CD14-positive monocyte (primary cell): ENCODE measurements at regions not wholly inside any gene's neighbourhood (a gene's known extent, or its start where the extent isn't known, plus 50 kb on each side); places are given as distances from the start of the nearest gene placed in this dataset.

Experiments
- DNase-seq, 3 donors: peaks; one replicate each; pipeline ENCODE4 v3.0.0-alpha.2; 2011 to 2022
- H2AFZ ChIP-seq: 2 replicates; pipeline ENCODE4 v1.6.0; 2012; ENCODE audit warnings: mild to moderate bottlenecking, low read depth, low read length, inconsistent platforms; ENCODE audit not compliant: insufficient read depth, poor library complexity, severe bottlenecking
- H3K27ac ChIP-seq, 2 donors: 1 replicate in 1 of 2; 2 replicates in 1 of 2; pipeline ENCODE4 v1.5.1; 2012 to 2013; ENCODE audit warnings: low read length in 2 of 2, control low read depth in 1 of 2, inconsistent platforms in 1 of 2, low read depth in 1 of 2, mild to moderate bottlenecking in 1 of 2
- H3K27me3 ChIP-seq, 2 donors: one replicate each; pipeline versions ENCODE4 v1.6.0 to v1.6.1; 2011 to 2013; ENCODE audit warnings: low read length in 2 of 2; ENCODE audit not compliant: control insufficient read depth in 2 of 2, insufficient read depth in 2 of 2
- H3K36me3 ChIP-seq, 2 donors: replicated peaks in 1 of 2; 1 replicate in 1 of 2; 2 replicates in 1 of 2; pipeline versions ENCODE4 v1.5.1 to v1.6.1; 2012 to 2013; ENCODE audit warnings: low read length in 2 of 2, control low read depth in 1 of 2, inconsistent platforms in 1 of 2, mild to moderate bottlenecking in 1 of 2; ENCODE audit not compliant: insufficient read depth in 2 of 2, control insufficient read depth in 1 of 2
- H3K4me1 ChIP-seq, 2 donors: 1 replicate in 1 of 2; 2 replicates in 1 of 2; pipeline versions ENCODE4 v1.5.1 to v1.6.1; 2012 to 2013; ENCODE audit warnings: low read length in 2 of 2, control low read depth in 1 of 2, inconsistent platforms in 1 of 2, mild to moderate bottlenecking in 1 of 2, moderate library complexity in 1 of 2; ENCODE audit not compliant: insufficient read depth in 2 of 2, control insufficient read depth in 1 of 2
- H3K4me2 ChIP-seq: replicated peaks from 2 replicates; pipeline ENCODE3; 2012; ENCODE audit warnings: low read length, moderate library complexity, mild to moderate bottlenecking; ENCODE audit not compliant: poor library complexity, severe bottlenecking; ENCODE audit errors: extremely low read depth
- H3K4me3 ChIP-seq, 3 experiments: fragments of 200-600 bp in 1 of 3; sonication (generic) in 1 of 3; replicated peaks in 1 of 3; 1 replicate in 2 of 3; 2 replicates in 1 of 3; pipeline ENCODE4 v1.5.1; 2011 to 2013; ENCODE audit warnings: low read length in 3 of 3, mild to moderate bottlenecking in 3 of 3, control low read depth in 2 of 3, low read depth in 2 of 3, inconsistent platforms in 1 of 3, moderate library complexity in 1 of 3
- H3K79me2 ChIP-seq: 2 replicates; pipeline ENCODE4 v1.6.0; 2012; ENCODE audit warnings: mild to moderate bottlenecking, control low read depth, inconsistent platforms, low read length, moderate library complexity; ENCODE audit not compliant: insufficient read depth
- H3K9ac ChIP-seq: 2 replicates; pipeline ENCODE4 v1.6.0; 2017; ENCODE audit warnings: low read length, mild to moderate bottlenecking; ENCODE audit not compliant: insufficient read depth, poor library complexity, severe bottlenecking
- H3K9me3 ChIP-seq, 2 donors: replicated peaks in 1 of 2; 1 replicate in 1 of 2; 2 replicates in 1 of 2; pipeline versions ENCODE4 v1.5.1 to v1.6.1; 2012 to 2013; ENCODE audit warnings: low read length in 2 of 2, control low read depth in 1 of 2; ENCODE audit not compliant: control insufficient read depth in 1 of 2, insufficient read depth in 1 of 2
- H4K20me1 ChIP-seq: 2 replicates; pipeline ENCODE4 v1.6.0; 2012; ENCODE audit warnings: mild to moderate bottlenecking, low read length, control low read depth, moderate library complexity; ENCODE audit not compliant: insufficient read depth
- H3K27ac Mint-ChIP-seq, 7 donors: one replicate each; pipeline ENCODE4 v1.8.0; 2020; ENCODE audit warnings: mild to moderate bottlenecking in 7 of 7, mixed read lengths in 7 of 7, moderate library complexity in 6 of 7, inconsistent platforms in 2 of 7
- H3K27me3 Mint-ChIP-seq, 3 donors: one replicate each; pipeline ENCODE4 v1.8.0; 2021 to 2022; ENCODE audit warnings: low read depth in 3 of 3, mild to moderate bottlenecking in 3 of 3, mixed read lengths in 3 of 3, moderate library complexity in 3 of 3, inconsistent platforms in 1 of 3
- H3K36me3 Mint-ChIP-seq, 2 donors: one replicate each; pipeline ENCODE4 v1.8.0; 2020; ENCODE audit warnings: mixed read lengths in 2 of 2, inconsistent platforms in 1 of 2, mild to moderate bottlenecking in 1 of 2
- H3K4me1 Mint-ChIP-seq: one replicate; pipeline ENCODE4 v1.8.0; 2020; ENCODE audit warnings: mild to moderate bottlenecking, mixed read lengths
- H3K4me3 Mint-ChIP-seq, 2 donors: one replicate each; pipeline ENCODE4 v1.8.0; 2020; ENCODE audit warnings: mild to moderate bottlenecking in 2 of 2, mixed read lengths in 2 of 2, moderate library complexity in 1 of 2
- H3K9me3 Mint-ChIP-seq, 7 donors: one replicate each; pipeline ENCODE4 v1.8.0; 2020 to 2022; ENCODE audit warnings: mixed read lengths in 7 of 7, mild to moderate bottlenecking in 6 of 7, moderate library complexity in 6 of 7, inconsistent platforms in 2 of 7
- CTCF ChIP-seq: fragments of 200-600 bp; IDR thresholded peaks from one replicate; pipeline ENCODE4 v1.8.0; 2022; ENCODE audit warnings: antibody characterized with exemption, mild to moderate bottlenecking
- WGBS: methylation state at CpG from one replicate; pipeline ENCODE4 v1.1.5; 2013; ENCODE audit warnings: missing lambda C conversion rate; ENCODE audit not compliant: insufficient coverage; 5-methylcytosine and 5-hydroxymethylcytosine counted together
- intact Hi-C, 2 donors: fragments of 100-400 bp; cut with micrococcal nuclease; formaldehyde crosslinking; loops; one replicate each; pipeline versions ENCODE4 v1.15.0 to v1.15.1; 2023

DNA sequence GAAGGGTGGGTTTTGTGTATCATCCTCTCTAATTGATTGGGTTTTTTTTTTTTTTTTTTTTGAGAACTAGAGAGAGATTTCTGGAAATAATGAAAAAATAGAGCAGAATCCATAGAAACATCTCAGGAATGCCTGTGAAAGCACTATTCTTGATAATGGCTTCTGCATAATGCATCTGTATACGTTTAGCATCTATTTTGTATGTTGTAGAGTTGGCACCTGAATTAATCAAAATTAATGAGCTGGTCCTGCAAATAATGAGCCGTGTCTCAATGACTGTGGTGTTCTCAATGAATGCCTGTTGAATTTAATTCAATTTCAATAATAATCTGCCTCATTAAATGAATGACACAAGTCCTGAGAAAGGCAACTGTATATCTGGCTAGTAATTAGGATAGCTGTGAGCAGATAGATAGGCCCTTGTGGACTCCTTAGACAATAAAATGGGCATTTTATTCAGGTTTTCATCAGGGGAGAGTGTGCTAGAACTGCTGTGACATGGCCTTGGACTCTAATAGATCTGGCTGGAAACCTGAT, 70.5 kb upstream of the WDR72 start:
- H3K9me3 Mint-ChIP-seq = peaks cover 0 to 8% (median 0%) of the 10 kb centered on the region in 7 donors
- H3K36me3 ChIP-seq = no peaks in the 10 kb centered on the region
- no peak overlapping the region for H2AFZ ChIP-seq
- no peak overlapping the region for H3K4me2 ChIP-seq
- H3K4me3 Mint-ChIP-seq = no peak overlapping the region
- H3K4me3 ChIP-seq = no peak overlapping the region
- H3K4me1 Mint-ChIP-seq = no peaks in the 10 kb centered on the region
- no peaks in the 10 kb centered on the region for H3K4me1 ChIP-seq
- no peaks in the 10 kb centered on the region for H3K79me2 ChIP-seq
- intact Hi-C loops = no loop called here
- DNase-seq = no peak
- no peak overlapping the region for H3K27ac Mint-ChIP-seq
- no peaks in the 10 kb centered on the region for H3K27me3 ChIP-seq
- WGBS = no CpG with 5 or more reads among the region's 2 CpGs
- no peak overlapping the region for H3K9ac ChIP-seq
- H4K20me1 ChIP-seq = no peaks in the 10 kb centered on the region
- no peak overlapping the region for H3K27ac ChIP-seq
- no peaks in the 10 kb centered on the region for H3K9me3 ChIP-seq
- no peaks in the 10 kb centered on the region for H3K36me3 Mint-ChIP-seq
- H3K27me3 Mint-ChIP-seq = peaks cover 0 to 5% (median 2%) of the 10 kb centered on the region in 3 donors
- TF ChIP-seq CTCF = no peak

DNA sequence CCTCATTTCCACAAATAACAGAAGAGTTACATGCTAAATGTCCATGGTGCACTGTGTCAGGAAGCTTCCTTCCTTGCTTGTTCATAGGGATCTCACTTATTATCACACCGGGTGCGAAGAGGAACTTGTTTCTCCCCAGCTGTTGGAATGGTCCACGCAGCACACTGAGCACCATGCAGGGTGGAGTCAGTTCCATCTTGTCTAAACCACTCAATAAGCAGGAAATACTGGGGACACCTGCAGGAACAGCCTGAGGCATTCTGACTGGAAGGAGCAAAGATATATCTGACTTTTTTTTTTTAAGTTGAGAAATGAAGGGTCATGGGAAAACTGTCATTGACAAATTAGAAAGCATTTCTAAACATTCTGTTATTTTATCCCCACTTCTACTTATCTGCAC, 70.0 kb upstream of the WDR72 start:
- Histone ChIP-seq H4K20me1 (no peaks in the 10 kb centered on the region), H3K4me3 (no peak overlapping the region), H3K79me2 (no peaks in the 10 kb centered on the region), H3K27ac (no peak overlapping the region), H3K4me1 (no peaks in the 10 kb centered on the region), H3K4me2 (no peak overlapping the region), H3K27me3 (no peaks in the 10 kb centered on the region), H3K9ac (no peak overlapping the region), H2AFZ (no peak overlapping the region), H3K36me3 (no peaks in the 10 kb centered on the region), H3K9me3 (no peaks in the 10 kb centered on the region)
- no peak for DNase-seq
- 86% methylated on average over 3 of the region's 3 CpGs for WGBS
- Mint-ChIP-seq H3K36me3 (no peaks in the 10 kb centered on the region), H3K4me3 (no peak overlapping the region), H3K27ac (no peak overlapping the region), H3K9me3 (peaks cover 0 to 8% (median 0%) of the 10 kb centered on the region in 7 donors), H3K27me3 (peaks cover 0 to 5% (median 2%) of the 10 kb centered on the region in 3 donors), H3K4me1 (no peaks in the 10 kb centered on the region)
- intact Hi-C loops = no loop called here
- TF ChIP-seq CTCF = no peak
